Fibroblast of peridontal ligament (primary cell): ENCODE measurements at regions not wholly inside any gene's neighbourhood (a gene's known extent, or its start where the extent isn't known, plus 50 kb on each side); places are given as distances from the start of the nearest gene placed in this dataset.
A peak's percentile ranks its signal among the peaks of the same experiment; 100 is the strongest.
"Not testable (repeated sequence)": the region's sequence is repeated elsewhere in the genome, so short reads cannot be mapped to it uniquely, and the experiment has no call there.

Source experiments
- DNase-seq: peaks from one replicate; pipeline ENCODE4 v3.0.0-alpha.2; 2010; ENCODE audit errors: extremely low read depth

GRCh38 chr1:101185421-101185820 is 51.4 kb upstream of the S1PR1 start:
- no peak for DNase-seq

- DNase-seq, result no peak
Measured at GRCh38 chr1:101183388-101183699, 53.5 kb upstream of the S1PR1 start.

DNA sequence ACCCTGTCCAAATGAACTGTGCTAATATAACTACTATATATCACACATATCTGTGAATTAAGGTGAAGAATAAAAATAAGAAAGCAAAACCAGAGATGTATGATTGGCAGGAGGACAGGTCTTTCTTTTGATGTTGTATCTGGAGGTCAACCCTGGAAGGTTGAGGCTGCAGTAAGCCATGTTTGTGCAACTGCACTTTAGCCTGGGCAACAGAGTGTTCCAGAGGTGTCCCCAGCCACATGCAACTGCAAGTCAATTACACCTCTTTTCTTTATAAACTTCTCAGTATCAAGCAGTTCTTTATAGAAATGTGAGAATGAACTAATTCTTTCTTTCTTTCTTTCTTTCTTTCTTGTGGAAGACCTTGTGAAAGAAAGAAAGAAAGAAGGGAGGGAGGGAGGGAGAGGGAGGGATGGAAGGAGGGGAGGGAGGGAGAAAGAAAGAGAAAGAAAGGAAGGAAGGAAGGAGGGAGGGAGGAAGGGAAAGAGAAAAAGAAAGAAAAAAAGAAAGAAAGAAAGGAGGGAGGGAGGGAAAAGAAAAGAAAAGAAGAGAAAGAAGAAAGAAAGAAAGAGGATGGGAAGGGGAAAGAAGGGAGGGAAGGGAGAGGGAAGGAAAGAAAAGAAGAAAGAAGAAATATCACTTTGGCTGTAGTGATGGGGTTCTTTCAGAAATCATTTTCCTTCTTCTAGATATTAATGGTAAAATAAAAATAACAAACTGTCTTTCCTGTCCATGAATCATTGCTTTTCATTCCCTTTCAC is 54.0 kb upstream of the S1PR1 start:
- no peak for DNase-seq

GRCh38 chr1:101181930-101182329 is 54.9 kb upstream of the S1PR1 start:
- no peak for DNase-seq

DNA sequence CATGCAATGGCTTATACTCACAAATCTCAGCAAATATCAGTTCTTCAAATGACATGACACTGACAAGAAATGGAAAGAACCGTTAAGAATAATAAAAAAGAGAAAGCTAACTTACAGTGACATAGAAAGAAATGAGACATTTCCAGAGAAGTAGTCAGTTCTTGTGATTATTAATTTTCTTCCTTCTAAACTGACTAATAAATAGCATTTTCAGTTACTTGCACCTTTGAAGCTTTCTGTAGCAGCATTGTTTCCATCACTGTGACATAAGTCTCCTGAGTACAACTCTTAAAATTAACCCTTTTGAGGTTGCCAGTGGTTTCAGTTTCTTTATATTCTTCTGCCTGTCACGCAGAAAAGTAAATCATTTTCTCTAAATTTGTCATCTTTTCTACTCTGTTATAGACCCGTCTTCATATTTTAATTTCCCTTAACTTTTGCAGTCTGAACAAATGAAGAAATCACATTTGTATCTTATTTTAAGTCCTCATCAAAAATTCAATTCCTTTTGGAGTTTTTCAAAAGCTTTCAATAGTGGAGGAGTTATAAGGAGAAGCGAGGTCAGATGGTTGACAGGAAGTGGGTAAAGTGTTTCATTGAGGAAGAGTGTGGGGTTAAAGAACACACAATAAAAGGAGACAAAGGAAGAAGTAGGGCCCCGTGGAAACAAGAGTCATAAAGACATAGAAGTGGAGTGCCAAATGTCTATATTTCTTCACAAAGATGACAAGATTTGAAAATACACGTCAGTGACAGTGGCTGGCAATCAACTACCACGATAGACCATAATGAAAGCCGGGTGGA is 57.9 kb upstream of the S1PR1 start:
- DNase-seq, result no peak

- no peak for DNase-seq
Measured at GRCh38 chr1:101178341-101178687, 58.5 kb upstream of the S1PR1 start.

DNA sequence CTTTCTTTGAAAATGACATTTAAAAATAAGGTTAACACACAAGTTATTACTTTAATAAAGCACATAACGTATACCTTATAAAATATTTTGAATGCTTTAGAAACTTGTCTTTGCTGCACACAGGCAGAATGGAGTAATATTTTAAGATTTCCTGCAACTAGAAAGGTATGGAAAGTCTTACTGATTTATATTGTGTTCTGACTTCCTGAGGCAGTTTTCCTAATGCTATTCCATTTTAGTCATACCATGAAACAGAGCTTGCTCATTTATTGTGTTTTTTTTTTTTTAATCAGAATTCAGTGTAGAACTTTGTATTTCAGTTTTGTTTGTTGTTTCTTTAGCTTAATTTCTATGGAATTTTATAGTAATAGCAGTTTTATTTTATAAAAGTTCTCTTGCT is 60.9 kb upstream of the S1PR1 start:
- no peak for DNase-seq

DNA sequence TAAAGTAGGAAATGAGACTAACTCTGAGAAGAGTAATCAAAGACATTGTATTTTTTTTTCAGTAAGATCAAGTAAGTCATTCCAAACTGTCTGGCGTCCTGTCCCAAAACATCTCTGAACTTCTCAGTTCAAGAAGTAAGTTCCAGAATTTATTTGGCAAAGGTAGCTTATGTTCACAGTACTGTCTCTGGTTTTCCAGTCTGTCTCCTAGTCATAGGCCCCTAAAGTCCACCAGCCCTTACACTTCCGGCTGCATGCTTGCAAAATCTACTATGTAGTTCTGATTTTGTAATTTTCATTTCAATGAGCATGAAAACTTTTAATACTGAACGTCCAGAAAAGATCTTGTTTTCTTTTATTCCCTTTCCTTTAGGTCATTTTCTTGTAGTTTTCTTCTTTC is 61.4 kb upstream of the S1PR1 start:
- peak; percentile 17 for DNase-seq

- peak; percentile 64 for DNase-seq
Measured at GRCh38 chr1:101174722-101175121, 62.1 kb upstream of the S1PR1 start.

- DNase-seq, result not testable (repeated sequence)
Measured at GRCh38 chr1:101174298-101174697, 62.5 kb upstream of the S1PR1 start.

- no peak for DNase-seq
Measured at GRCh38 chr1:101170506-101171050, 66.2 kb upstream of the S1PR1 start.

DNA sequence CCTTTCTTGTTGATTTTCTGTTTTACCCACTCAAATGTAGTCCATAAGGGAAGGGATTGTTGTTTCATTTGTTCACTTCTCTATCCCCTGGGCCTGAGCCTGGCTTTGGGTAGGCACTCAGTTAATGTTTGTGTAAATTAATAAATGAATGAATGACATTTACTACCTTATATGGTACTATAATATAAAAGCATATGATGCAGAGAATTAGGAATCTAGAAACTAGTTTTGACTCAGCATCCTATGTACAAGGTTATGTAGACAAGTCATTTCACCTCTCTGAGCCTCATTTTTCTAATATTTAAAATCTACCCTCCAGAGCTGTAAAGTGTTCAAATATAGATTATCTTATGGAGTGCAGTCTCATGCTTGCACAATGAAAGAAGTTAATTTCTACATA is 68.9 kb upstream of the S1PR1 start:
- no peak for DNase-seq

- DNase-seq, result no peak
Measured at GRCh38 chr1:101166583-101167120, 70.2 kb upstream of the S1PR1 start.

- no peak for DNase-seq
Measured at GRCh38 chr1:101165954-101166353, 70.9 kb upstream of the S1PR1 start.

GRCh38 chr1:101165532-101165931 is 71.3 kb upstream of the S1PR1 start:
- no peak for DNase-seq

- DNase-seq, result no peak
Measured at GRCh38 chr1:101164776-101165175, 72.0 kb upstream of the S1PR1 start.

DNA sequence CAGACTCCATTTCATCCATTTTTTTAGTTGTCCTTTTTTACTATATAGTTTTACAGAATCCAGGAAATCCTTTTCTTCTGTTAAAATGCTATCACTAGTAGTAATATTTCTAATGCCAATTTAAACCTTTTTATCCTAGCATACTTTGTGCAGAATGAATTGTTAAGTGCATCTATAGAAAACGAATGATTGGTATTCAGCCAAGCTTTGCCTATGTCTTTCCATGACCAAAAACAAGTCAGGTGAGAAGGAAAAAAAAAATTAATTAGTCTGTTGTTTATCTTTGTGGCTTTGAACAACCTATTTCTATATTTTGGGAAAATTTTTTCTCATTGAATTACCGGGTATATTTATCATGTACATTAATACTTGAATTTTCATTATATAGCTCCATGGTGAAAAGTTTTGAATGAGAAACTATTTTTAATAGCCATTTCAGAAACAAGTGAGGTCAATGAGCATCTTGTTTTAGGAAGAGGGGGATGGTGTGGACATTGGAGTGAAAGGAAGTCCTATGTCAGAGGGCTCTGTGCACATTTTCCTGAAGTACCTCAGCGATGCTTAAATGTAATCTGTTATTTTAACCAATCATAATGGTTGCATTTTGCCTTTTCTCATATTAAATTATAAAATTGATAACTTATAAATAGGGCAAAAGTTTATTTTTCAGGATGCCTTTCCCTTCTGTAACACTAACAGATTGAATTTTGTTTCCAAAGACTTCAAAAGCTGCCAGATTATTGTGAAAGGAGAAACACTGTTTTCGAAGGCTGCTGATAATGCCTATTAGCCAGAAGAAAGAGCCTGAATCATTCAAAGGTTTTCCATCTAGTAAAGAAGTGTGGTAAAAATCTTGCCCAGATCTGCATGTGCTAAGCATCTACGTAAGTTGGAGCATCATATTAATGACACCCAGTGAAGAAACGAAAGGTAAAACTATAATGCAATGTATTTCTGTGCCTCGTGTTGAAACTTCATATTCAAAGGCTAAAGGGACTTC is 73.8 kb upstream of the S1PR1 start:
- DNase-seq, result no peak

DNA sequence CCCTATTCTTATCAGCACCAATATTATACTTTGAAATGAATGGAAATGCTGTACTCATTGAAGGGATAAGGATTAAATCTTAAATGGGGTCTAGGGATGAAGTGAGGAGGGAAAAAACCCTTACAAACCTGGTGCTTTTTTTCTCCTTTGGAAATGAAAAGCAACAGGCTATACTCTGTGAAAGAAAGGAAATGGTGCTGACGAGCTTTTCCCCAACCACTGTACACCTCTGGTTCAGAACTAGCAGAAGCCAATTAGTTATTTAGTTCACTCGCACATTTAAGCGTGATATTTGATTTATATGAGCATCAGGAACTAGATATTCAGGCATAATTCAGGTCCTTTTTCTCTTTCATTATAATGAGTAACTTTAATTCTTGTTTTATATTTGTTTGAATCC is 74.5 kb upstream of the S1PR1 start:
- DNase-seq, result no peak

GRCh38 chr1:101161619-101162018 is 75.2 kb upstream of the S1PR1 start:
- DNase-seq, result no peak

- no peak for DNase-seq
Measured at GRCh38 chr1:101158424-101158823, 78.4 kb upstream of the S1PR1 start.

DNA sequence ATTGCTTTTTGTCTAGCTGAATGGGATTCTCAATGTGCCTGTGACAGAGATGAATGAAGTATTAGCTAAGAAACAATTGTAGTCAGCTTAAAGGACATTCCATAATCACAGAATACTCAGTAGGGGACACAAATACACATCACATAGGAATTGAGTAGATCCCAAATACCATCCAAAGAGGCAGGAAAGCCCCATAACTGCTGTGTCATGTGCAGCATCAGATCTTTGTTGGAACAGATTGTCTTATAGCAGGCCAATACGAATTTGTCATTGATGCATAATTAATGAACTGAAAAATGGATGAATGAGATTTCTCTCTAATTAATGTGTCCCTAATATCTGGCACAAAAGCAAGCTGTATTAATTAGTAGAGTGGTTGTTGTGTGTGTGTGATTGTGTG is 82.3 kb upstream of the S1PR1 start:
- no peak for DNase-seq

DNA sequence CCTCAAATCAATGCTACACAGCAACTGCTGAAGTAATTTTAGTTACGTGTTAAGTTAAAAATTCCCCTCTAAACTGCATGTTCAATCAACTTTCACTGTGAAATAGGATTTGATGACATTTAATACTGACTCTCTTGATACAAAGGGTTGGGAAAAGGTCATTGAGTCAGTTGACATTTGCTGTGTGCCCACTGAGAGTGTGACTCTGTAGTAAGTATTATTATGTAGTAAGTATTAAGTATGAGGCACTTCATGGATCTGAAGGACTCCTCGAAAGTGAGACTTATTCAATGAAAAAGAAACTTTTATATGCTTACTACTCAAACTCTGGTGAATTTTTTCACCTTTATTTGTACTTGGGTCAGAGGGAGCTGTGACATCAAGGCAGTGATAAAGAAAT is 83.1 kb upstream of the S1PR1 start:
- no peak for DNase-seq
